ENCODE measurements at regions not wholly inside any gene's neighbourhood (a gene's known extent, or its start where the extent isn't known, plus 50 kb on each side); places are given as distances from the start of the nearest gene placed in this dataset.

GRCh38 chr9:94498801-94499453, 56.0 kb upstream of the PCAT7 start:
- 100% methylated on average over 2 of the region's 5 CpGs for WGBS (ENCODE audit: insufficient coverage)
- Mint-ChIP-seq H3K36me3 (no peaks in the 10 kb centered on the region), H3K9me3 (peaks cover 0 to 4% (median 0%) of the 10 kb centered on the region in 7 donors), H3K27ac (no peak overlapping the region), H3K4me1 (no peaks in the 10 kb centered on the region), H3K4me3 (no peak overlapping the region), H3K27me3 (ENCODE audit: low read depth in 3 of 3) (peaks cover 7 to 18% (median 18%) of the 10 kb centered on the region in 3 donors)
- Histone ChIP-seq H2AFZ (ENCODE audit: insufficient read depth, low read depth, low read length, poor library complexity, severe bottlenecking) (no peak overlapping the region), H3K27ac (ENCODE audit: low read depth in 1 of 2, low read length in 2 of 2) (no peak overlapping the region), H3K4me2 (replicated peaks; ENCODE audit: extremely low read depth, low read length, poor library complexity, severe bottlenecking) (no peak overlapping the region), H4K20me1 (ENCODE audit: insufficient read depth, low read length) (no peaks in the 10 kb centered on the region), H3K9ac (ENCODE audit: insufficient read depth, low read length, poor library complexity, severe bottlenecking) (no peak overlapping the region), H3K4me1 (ENCODE audit: control insufficient read depth in 1 of 2, insufficient read depth in 2 of 2, low read length in 2 of 2) (no peaks in the 10 kb centered on the region), H3K4me3 (replicated peaks in 1 of 3; ENCODE audit: low read depth in 2 of 3, low read length in 3 of 3) (no peak overlapping the region), H3K9me3 (replicated peaks in 1 of 2; ENCODE audit: control insufficient read depth in 1 of 2, insufficient read depth in 1 of 2, low read length in 2 of 2) (no peaks in the 10 kb centered on the region), H3K79me2 (ENCODE audit: insufficient read depth, low read length) (no peaks in the 10 kb centered on the region), H3K27me3 (ENCODE audit: control insufficient read depth in 2 of 2, insufficient read depth in 2 of 2, low read length in 2 of 2) (peaks cover 0 to 5% of the 10 kb centered on the region in 2 donors), H3K36me3 (replicated peaks in 1 of 2; ENCODE audit: control insufficient read depth in 1 of 2, insufficient read depth in 2 of 2, low read length in 2 of 2) (no peaks in the 10 kb centered on the region)
- intact Hi-C loops (cut with micrococcal nuclease), result no loop called here
- TF ChIP-seq, protein P1, sequence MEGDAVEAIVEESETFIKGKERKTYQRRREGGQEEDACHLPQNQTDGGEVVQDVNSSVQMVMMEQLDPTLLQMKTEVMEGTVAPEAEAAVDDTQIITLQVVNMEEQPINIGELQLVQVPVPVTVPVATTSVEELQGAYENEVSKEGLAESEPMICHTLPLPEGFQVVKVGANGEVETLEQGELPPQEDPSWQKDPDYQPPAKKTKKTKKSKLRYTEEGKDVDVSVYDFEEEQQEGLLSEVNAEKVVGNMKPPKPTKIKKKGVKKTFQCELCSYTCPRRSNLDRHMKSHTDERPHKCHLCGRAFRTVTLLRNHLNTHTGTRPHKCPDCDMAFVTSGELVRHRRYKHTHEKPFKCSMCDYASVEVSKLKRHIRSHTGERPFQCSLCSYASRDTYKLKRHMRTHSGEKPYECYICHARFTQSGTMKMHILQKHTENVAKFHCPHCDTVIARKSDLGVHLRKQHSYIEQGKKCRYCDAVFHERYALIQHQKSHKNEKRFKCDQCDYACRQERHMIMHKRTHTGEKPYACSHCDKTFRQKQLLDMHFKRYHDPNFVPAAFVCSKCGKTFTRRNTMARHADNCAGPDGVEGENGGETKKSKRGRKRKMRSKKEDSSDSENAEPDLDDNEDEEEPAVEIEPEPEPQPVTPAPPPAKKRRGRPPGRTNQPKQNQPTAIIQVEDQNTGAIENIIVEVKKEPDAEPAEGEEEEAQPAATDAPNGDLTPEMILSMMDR (IDR thresholded peaks at IDR 0.05), result no peak
- DNase-seq, result no peak

GRCh38 chr9:94504358-94504757, 50.5 kb upstream of the PCAT7 start:
- Mint-ChIP-seq H3K27ac (no peak overlapping the region), H3K36me3 (no peaks in the 10 kb centered on the region), H3K27me3 (ENCODE audit: low read depth in 3 of 3) (peaks cover 3 to 14% (median 6%) of the 10 kb centered on the region in 3 donors), H3K4me3 (no peak overlapping the region), H3K4me1 (no peaks in the 10 kb centered on the region), H3K9me3 (peaks cover 0 to 3% (median 2%) of the 10 kb centered on the region in 7 donors)
- Histone ChIP-seq H3K4me3 (replicated peaks in 1 of 3; ENCODE audit: low read depth in 2 of 3, low read length in 3 of 3) (no peak overlapping the region), H3K27me3 (ENCODE audit: control insufficient read depth in 2 of 2, insufficient read depth in 2 of 2, low read length in 2 of 2) (no peaks in the 10 kb centered on the region), H3K79me2 (ENCODE audit: insufficient read depth, low read length) (no peaks in the 10 kb centered on the region), H3K9ac (ENCODE audit: insufficient read depth, low read length, poor library complexity, severe bottlenecking) (no peak overlapping the region), H3K4me1 (ENCODE audit: control insufficient read depth in 1 of 2, insufficient read depth in 2 of 2, low read length in 2 of 2) (no peaks in the 10 kb centered on the region), H3K36me3 (replicated peaks in 1 of 2; ENCODE audit: control insufficient read depth in 1 of 2, insufficient read depth in 2 of 2, low read length in 2 of 2) (no peaks in the 10 kb centered on the region), H2AFZ (ENCODE audit: insufficient read depth, low read depth, low read length, poor library complexity, severe bottlenecking) (no peak overlapping the region), H4K20me1 (ENCODE audit: insufficient read depth, low read length) (no peaks in the 10 kb centered on the region), H3K9me3 (replicated peaks in 1 of 2; ENCODE audit: control insufficient read depth in 1 of 2, insufficient read depth in 1 of 2, low read length in 2 of 2) (no peaks in the 10 kb centered on the region), H3K4me2 (replicated peaks; ENCODE audit: extremely low read depth, low read length, poor library complexity, severe bottlenecking) (no peak overlapping the region), H3K27ac (ENCODE audit: low read depth in 1 of 2, low read length in 2 of 2) (no peak overlapping the region)
- intact Hi-C loops (cut with micrococcal nuclease), result no loop called here
- no CpG with 5 or more reads among the region's 3 CpGs for WGBS (ENCODE audit: insufficient coverage)
- no peak for DNase-seq
- TF ChIP-seq, protein P1 (IDR thresholded peaks at IDR 0.05), result no peak
